Activated CD8-positive, alpha-beta T cell treated with anti-CD3 and anti-CD28 coated beads for 36 hours (primary cell): ENCODE measurements at regions not wholly inside any gene's neighbourhood (a gene's known extent, or its start where the extent isn't known, plus 50 kb on each side); places are given as distances from the start of the nearest gene placed in this dataset.
A peak's percentile ranks its signal among the peaks of the same experiment; 100 is the strongest.

Source experiments
- ATAC-seq: fragments of 200-7000 bp; cut with Tn5 transposase; one replicate; pipeline ENCODE4 v1.10.0; 2021; ENCODE audit warnings: mild to moderate bottlenecking, moderate library complexity
- CTCF ChIA-PET: fragments of 350-600 bp; sonication (Branson Sonifier 250); formaldehyde crosslinking; loops from one replicate; lab custom pipeline; 2021; ENCODE audit warnings: antibody characterized with exemption; lab: Charles Lee
- POLR2A ChIA-PET: fragments of 350-600 bp; sonication (Branson Sonifier 250); formaldehyde crosslinking; loops from one replicate; lab custom pipeline; 2021; ENCODE audit warnings: antibody characterized with exemption; lab: Charles Lee
- DNase-seq: peaks from one replicate; pipeline ENCODE4 v3.0.0-alpha.2; 2020
- H3K27ac Mint-ChIP-seq: one replicate; pipeline ENCODE4 v1.8.0; 2021; ENCODE audit warnings: mild to moderate bottlenecking, mixed read lengths
- H3K27me3 Mint-ChIP-seq: one replicate; pipeline ENCODE4 v1.8.0; 2021; ENCODE audit warnings: mixed read lengths
- H3K36me3 Mint-ChIP-seq: one replicate; pipeline ENCODE4 v1.8.0; 2021; ENCODE audit warnings: low read depth, mixed read lengths
- H3K4me1 Mint-ChIP-seq: one replicate; pipeline ENCODE4 v1.8.0; 2021; ENCODE audit warnings: low read depth, mixed read lengths
- H3K4me3 Mint-ChIP-seq: one replicate; pipeline ENCODE4 v1.8.0; 2021; ENCODE audit warnings: mild to moderate bottlenecking, moderate library complexity, mixed read lengths
- H3K9me3 Mint-ChIP-seq: one replicate; pipeline ENCODE4 v1.8.0; 2021; ENCODE audit warnings: mixed read lengths
- intact Hi-C: fragments of 100-400 bp; cut with micrococcal nuclease; formaldehyde crosslinking; loops from one replicate; pipeline ENCODE4 v1.10.0; 2022
- TF ChIP-seq, protein P1 (sequence below): fragments of 200-600 bp; IDR thresholded peaks from one replicate; pipeline ENCODE4 v1.8.0; 2022; ENCODE audit warnings: antibody characterized with exemption, mild to moderate bottlenecking

GRCh38 chr1:232531291-232531690 lies 98.6 kb downstream of the SIPA1L2 start:
- TF ChIP-seq, protein P1, sequence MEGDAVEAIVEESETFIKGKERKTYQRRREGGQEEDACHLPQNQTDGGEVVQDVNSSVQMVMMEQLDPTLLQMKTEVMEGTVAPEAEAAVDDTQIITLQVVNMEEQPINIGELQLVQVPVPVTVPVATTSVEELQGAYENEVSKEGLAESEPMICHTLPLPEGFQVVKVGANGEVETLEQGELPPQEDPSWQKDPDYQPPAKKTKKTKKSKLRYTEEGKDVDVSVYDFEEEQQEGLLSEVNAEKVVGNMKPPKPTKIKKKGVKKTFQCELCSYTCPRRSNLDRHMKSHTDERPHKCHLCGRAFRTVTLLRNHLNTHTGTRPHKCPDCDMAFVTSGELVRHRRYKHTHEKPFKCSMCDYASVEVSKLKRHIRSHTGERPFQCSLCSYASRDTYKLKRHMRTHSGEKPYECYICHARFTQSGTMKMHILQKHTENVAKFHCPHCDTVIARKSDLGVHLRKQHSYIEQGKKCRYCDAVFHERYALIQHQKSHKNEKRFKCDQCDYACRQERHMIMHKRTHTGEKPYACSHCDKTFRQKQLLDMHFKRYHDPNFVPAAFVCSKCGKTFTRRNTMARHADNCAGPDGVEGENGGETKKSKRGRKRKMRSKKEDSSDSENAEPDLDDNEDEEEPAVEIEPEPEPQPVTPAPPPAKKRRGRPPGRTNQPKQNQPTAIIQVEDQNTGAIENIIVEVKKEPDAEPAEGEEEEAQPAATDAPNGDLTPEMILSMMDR = no peak
- DNase-seq = no peak
- Mint-ChIP-seq H3K9me3 (no peaks in the 10 kb centered on the region), H3K4me3 (no peak overlapping the region), H3K36me3 (no peaks in the 10 kb centered on the region), H3K27me3 (no peaks in the 10 kb centered on the region), H3K4me1 (peaks cover 9% of the 10 kb centered on the region), H3K27ac (no peak overlapping the region)
- intact Hi-C loops = no loop called here
- no peak for ATAC-seq
- POLR2A ChIA-PET = no interaction called here
- CTCF ChIA-PET = no interaction called here

GRCh38 chr1:232529747-232530146 lies 100.2 kb downstream of the SIPA1L2 start:
- Mint-ChIP-seq H3K9me3 (no peaks in the 10 kb centered on the region), H3K27ac (no peak overlapping the region), H3K27me3 (no peaks in the 10 kb centered on the region), H3K4me3 (no peak overlapping the region), H3K36me3 (no peaks in the 10 kb centered on the region), H3K4me1 (peaks cover 9% of the 10 kb centered on the region)
- ChIA-PET CTCF (no interaction called here), POLR2A (no interaction called here)
- DNase-seq (no peak), ATAC-seq (no peak)
- TF ChIP-seq, protein P1 = no peak
- intact Hi-C loops = no loop called here

DNA sequence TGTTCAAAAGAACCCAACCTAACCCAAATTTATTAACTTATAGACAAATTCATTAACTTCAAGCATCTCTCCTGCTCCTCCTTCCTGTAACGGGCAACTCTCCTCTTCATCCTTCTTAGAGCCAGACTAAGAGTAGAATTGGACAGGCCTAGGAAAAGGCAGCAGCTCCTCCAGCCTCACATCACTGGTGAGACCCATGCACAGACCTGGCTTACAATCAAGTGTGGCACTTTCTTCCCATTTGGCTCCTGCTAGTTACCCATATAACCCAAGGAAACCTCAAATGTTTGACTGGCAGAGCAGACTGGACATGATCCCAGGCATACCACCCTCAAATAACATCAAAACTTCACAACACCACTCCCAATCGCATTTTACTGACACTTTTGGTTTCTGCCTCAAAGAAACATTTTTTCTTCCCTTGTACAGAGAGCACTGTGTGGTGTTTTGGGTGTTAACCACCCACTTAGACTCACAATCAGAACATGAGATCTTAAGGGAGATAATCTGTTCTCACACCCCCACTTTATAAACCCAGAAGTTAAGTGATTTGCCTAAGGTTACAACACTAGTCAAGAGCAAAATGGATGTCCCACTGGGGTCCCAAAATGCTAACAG lies 101.4 kb downstream of the SIPA1L2 start:
- ChIA-PET POLR2A (no interaction called here), CTCF (no interaction called here)
- Mint-ChIP-seq H3K27ac (peak overlapping the region; percentile 16), H3K36me3 (no peaks in the 10 kb centered on the region), H3K9me3 (no peaks in the 10 kb centered on the region), H3K4me3 (no peak overlapping the region), H3K4me1 (peaks cover 9% of the 10 kb centered on the region), H3K27me3 (no peaks in the 10 kb centered on the region)
- intact Hi-C loops = no loop called here
- ATAC-seq (peak; percentile 53), DNase-seq (no peak)
- TF ChIP-seq, protein P1 = no peak

DNA sequence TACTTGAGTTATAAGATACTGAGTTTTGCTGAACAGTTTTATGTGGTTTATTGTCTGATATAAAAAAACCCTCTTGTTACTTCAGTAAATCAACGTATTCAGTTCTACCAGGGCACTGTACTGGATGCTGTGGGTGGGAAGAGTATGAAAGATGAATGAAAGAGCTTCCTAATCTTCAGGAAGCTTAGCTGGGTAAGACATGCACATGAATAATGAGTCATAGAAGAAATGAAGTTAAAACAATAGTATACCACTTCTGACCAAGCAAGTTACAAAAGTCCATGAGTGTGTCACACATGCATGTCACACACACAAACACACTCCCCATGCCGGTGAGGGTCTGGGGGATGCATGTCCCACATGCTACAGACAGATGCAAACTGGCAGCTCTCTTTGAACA lies 105.9 kb downstream of the SIPA1L2 start:
- Mint-ChIP-seq H3K4me1 (peaks cover 13% of the 10 kb centered on the region), H3K4me3 (no peak overlapping the region), H3K9me3 (no peaks in the 10 kb centered on the region), H3K27me3 (peaks cover 2% of the 10 kb centered on the region), H3K27ac (no peak overlapping the region), H3K36me3 (no peaks in the 10 kb centered on the region)
- DNase-seq (no peak), ATAC-seq (no peak)
- ChIA-PET CTCF (no interaction called here), POLR2A (no interaction called here)
- TF ChIP-seq, protein P1 = no peak
- intact Hi-C loops = no loop called here

- DNase-seq = no peak
- intact Hi-C loops = no loop called here
- POLR2A ChIA-PET = no interaction called here
- no peak for ATAC-seq
- Mint-ChIP-seq H3K36me3 (no peaks in the 10 kb centered on the region), H3K27ac (no peak overlapping the region), H3K4me3 (no peak overlapping the region), H3K9me3 (no peaks in the 10 kb centered on the region), H3K4me1 (peaks cover 6% of the 10 kb centered on the region), H3K27me3 (peaks cover 4% of the 10 kb centered on the region)
- TF ChIP-seq, protein P1 = no peak
- CTCF ChIA-PET = interaction anchor here (1.1 kb wide), 1 partner anchor 23 kb away, joined by 3 read pairs; no protein-coding TSS in a partner anchor
These were observed 107.7 kb downstream of the SIPA1L2 start for GRCh38 chr1:232522189-232522588.
